PC-3 (cell line): ENCODE measurements at regions not wholly inside any gene's neighbourhood (a gene's known extent, or its start where the extent isn't known, plus 50 kb on each side); places are given as distances from the start of the nearest gene placed in this dataset.

Experiments used
- ATAC-seq: fragments of 200-7000 bp; cut with Tn5 transposase; 2 replicates; pipeline ENCODE4 v1.9.1; 2020; ENCODE audit warnings: mild to moderate bottlenecking, moderate library complexity
- BruUV-seq: library from RNA; stranded (reverse); fragments of 400-500 nt; replicated peaks from 2 replicates; lab custom pipeline; 2021; lab: Mats Ljungman, UMichigan
- CTCF ChIA-PET: fragments of 300-600 bp; sonication (Branson Sonifier 250); formaldehyde crosslinking; loops from one replicate; lab custom pipeline; 2022; ENCODE audit warnings: antibody characterized with exemption; lab: Charles Lee
- POLR2A ChIA-PET: fragments of 300-600 bp; sonication (Branson Sonifier 250); formaldehyde crosslinking; loops from one replicate; lab custom pipeline; 2022; ENCODE audit warnings: antibody characterized with exemption; ENCODE audit not compliant: unreplicated experiment; lab: Charles Lee
- DNase-seq: peaks from one replicate; pipeline ENCODE4 v3.0.0-alpha.2; 2015
- H2AFZ ChIP-seq: fragments of 300-600 bp; sonication (generic); 2 replicates; pipeline ENCODE4 v1.6.0; 2016; ENCODE audit warnings: antibody characterized with exemption, low read length
- H3F3A ChIP-seq: fragments of 300-600 bp; sonication (generic); one replicate; pipeline ENCODE4 v1.6.0; 2017; ENCODE audit warnings: antibody characterized with exemption, low read length, control low read depth, mild to moderate bottlenecking; ENCODE audit not compliant: unreplicated experiment
- H3K27ac ChIP-seq: fragments of 300-600 bp; sonication (generic); 2 replicates; pipeline ENCODE4 v1.5.1; 2016; ENCODE audit warnings: mild to moderate bottlenecking, low read length
- H3K27me3 ChIP-seq: fragments of 300-600 bp; sonication (generic); 2 replicates; pipeline ENCODE4 v1.6.1; 2016; ENCODE audit warnings: low read length, mixed read lengths
- H3K36me3 ChIP-seq: fragments of 300-600 bp; sonication (generic); 2 replicates; pipeline ENCODE4 v1.6.1; 2016; ENCODE audit warnings: low read depth, mixed run types, low read length, mixed read lengths
- H3K4me1 ChIP-seq: fragments of 300-600 bp; sonication (generic); 2 replicates; pipeline ENCODE4 v1.5.1; 2016; ENCODE audit warnings: low read length; ENCODE audit not compliant: insufficient read depth
- H3K4me2 ChIP-seq: fragments of 300-600 bp; sonication (generic); 2 replicates; pipeline ENCODE4 v1.6.0; 2016; ENCODE audit warnings: low read length
- H3K4me3 ChIP-seq: fragments of 300-600 bp; sonication (generic); 2 replicates; pipeline ENCODE4 v1.5.1; 2016; ENCODE audit warnings: mild to moderate bottlenecking, low read length, mixed read lengths
- H3K79me2 ChIP-seq: fragments of 300-600 bp; sonication (generic); 2 replicates; pipeline ENCODE4 v1.6.1; 2017; ENCODE audit warnings: low read length, mixed read lengths
- H3K9ac ChIP-seq: fragments of 300-600 bp; sonication (generic); 2 replicates; pipeline ENCODE4 v1.6.0; 2016; ENCODE audit warnings: mild to moderate bottlenecking, low read length
- H3K9me2 ChIP-seq: fragments of 300-600 bp; sonication (generic); replicated peaks from 2 replicates; pipeline ENCODE4 v1.6.1; 2016; ENCODE audit warnings: mixed run types, low read length, mixed read lengths
- H3K9me3 ChIP-seq: fragments of 300-600 bp; sonication (generic); 2 replicates; pipeline ENCODE4 v1.6.1; 2016; ENCODE audit warnings: low read length, mixed read lengths
- H4K20me1 ChIP-seq: fragments of 300-600 bp; sonication (generic); 2 replicates; pipeline ENCODE4 v1.6.1; 2016; ENCODE audit warnings: low read length, mixed read lengths
- CTCF ChIP-seq: fragments of 300-600 bp; sonication (generic); conservative IDR thresholded peaks from 2 replicates; pipeline ENCODE4 v1.5.1; 2017; ENCODE audit warnings: antibody characterized with exemption, low read depth, mild to moderate bottlenecking, low read length
- EZH2 ChIP-seq: fragments of 300-600 bp; sonication (generic); IDR thresholded peaks from one replicate; pipeline ENCODE4 v1.6.1; 2017; ENCODE audit warnings: antibody characterized with exemption, mild to moderate bottlenecking, low read length; ENCODE audit not compliant: unreplicated experiment
- EZH2phosphoT487 ChIP-seq: fragments of 300-600 bp; sonication (generic); IDR thresholded peaks from 2 replicates; pipeline ENCODE4 v1.6.1; 2018; ENCODE audit warnings: mild to moderate bottlenecking, antibody characterized with exemption, low read length, borderline replicate concordance
- intact Hi-C: fragments of 100-400 bp; cut with micrococcal nuclease; formaldehyde crosslinking; loops from 2 replicates; pipeline ENCODE4 v1.9.0; 2023

- Histone ChIP-seq H4K20me1 (no peaks in the 10 kb centered on the region), H3K4me3 (no peak overlapping the region), H3F3A (no peaks in the 10 kb centered on the region), H3K4me1 (no peaks in the 10 kb centered on the region), H3K9me3 (no peaks in the 10 kb centered on the region), H3K79me2 (no peaks in the 10 kb centered on the region), H3K27me3 (no peaks in the 10 kb centered on the region), H3K27ac (no peak overlapping the region), H3K9me2 (no peaks in the 10 kb centered on the region), H3K36me3 (no peaks in the 10 kb centered on the region), H3K4me2 (no peak overlapping the region), H3K9ac (no peak overlapping the region), H2AFZ (no peak overlapping the region)
- TF ChIP-seq EZH2phosphoT487 (no peak), CTCF (no peak), EZH2 (no peak)
- intact Hi-C loops, result no loop called here
- no peak for DNase-seq
- POLR2A ChIA-PET, result no interaction called here
- no peak for ATAC-seq
- CTCF ChIA-PET, result no interaction called here
- no TSS peak for BruUV-seq
Measured at GRCh38 chr22:34159491-34159890, 239.2 kb upstream of the LARGE1 start.

- no peak overlapping the region for H2AFZ ChIP-seq
Measured at GRCh38 chr22:34160141-34160783, 240.0 kb upstream of the LARGE1 start.

More at GRCh38 chr22:34160141-34160783, 240.0 kb upstream of the LARGE1 start:
- DNase-seq (no peak), ATAC-seq (no peak)
- Histone ChIP-seq H3K9me2 (no peaks in the 10 kb centered on the region), H4K20me1 (no peaks in the 10 kb centered on the region), H3K36me3 (no peaks in the 10 kb centered on the region), H3K4me1 (no peaks in the 10 kb centered on the region), H3F3A (no peaks in the 10 kb centered on the region), H3K9me3 (no peaks in the 10 kb centered on the region), H3K79me2 (no peaks in the 10 kb centered on the region), H3K27me3 (no peaks in the 10 kb centered on the region), H3K9ac (no peak overlapping the region), H3K4me2 (no peak overlapping the region), H3K27ac (no peak overlapping the region), H3K4me3 (no peak overlapping the region)
- BruUV-seq, result no TSS peak
- intact Hi-C loops, result no loop called here
- POLR2A ChIA-PET, result no interaction called here
- TF ChIP-seq CTCF (no peak), EZH2 (no peak), EZH2phosphoT487 (no peak)
- CTCF ChIA-PET, result no interaction called here
